ENCODE measurements at regions not wholly inside any gene's neighbourhood (a gene's known extent, or its start where the extent isn't known, plus 50 kb on each side); places are given as distances from the start of the nearest gene placed in this dataset.

- DNase-seq (ENCODE audit: extremely low spot score) = no peak
- TF ChIP-seq ARNT (IDR thresholded peaks at IDR 0.05) (no peak), FOXA1 (IDR thresholded peaks at IDR 0.05) (no peak)
- ChIA-PET CTCF (no interaction called here), POLR2A (no interaction called here)
Measured at GRCh38 chr18:51390702-51391101, 193.2 kb upstream of the MEX3C start.

- ChIA-PET CTCF (interaction anchor here (0.7 kb wide), 1 partner anchor 113 kb away, joined by 3 read pairs; no protein-coding TSS in a partner anchor), POLR2A (no interaction called here)
- TF ChIP-seq FOXM1 (IDR thresholded peaks at IDR 0.05; ENCODE audit: borderline replicate concordance) = no peak
- DNase-seq (ENCODE audit: extremely low spot score) = no peak
Measured at GRCh38 chr18:51391215-51391614, 193.7 kb upstream of the MEX3C start.

DNA sequence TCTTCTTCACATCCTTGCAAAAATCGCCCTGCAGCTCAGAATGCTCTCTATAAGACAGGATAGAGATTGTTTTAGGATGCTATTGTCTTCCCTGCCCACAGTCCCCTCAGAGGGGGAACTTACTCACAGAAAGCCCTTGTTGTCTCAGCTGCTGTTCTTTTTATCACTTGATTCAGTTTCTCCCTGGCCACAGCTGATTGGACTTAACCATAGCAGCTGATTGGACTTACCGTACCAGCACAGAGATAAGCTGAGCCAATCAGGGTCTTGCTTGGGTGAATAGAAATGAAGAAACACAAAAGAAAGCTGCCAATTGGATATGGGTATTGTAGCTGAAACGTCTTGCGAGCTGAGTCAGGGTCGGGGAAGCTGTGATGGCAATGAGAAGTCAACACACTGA is 194.2 kb upstream of the MEX3C start:
- DNase-seq (ENCODE audit: extremely low spot score) = no peak
- TF ChIP-seq FOXM1 (IDR thresholded peaks at IDR 0.05; ENCODE audit: borderline replicate concordance) = no peak
- no peak for TF ChIP-seq ARNT (IDR thresholded peaks at IDR 0.05)
- no peak for TF ChIP-seq CTBP1 (IDR thresholded peaks at IDR 0.05; ENCODE audit: borderline replicate concordance)
- no peak for TF ChIP-seq ELF4 (IDR thresholded peaks at IDR 0.05)
- no peak for TF ChIP-seq FOXA1 (IDR thresholded peaks at IDR 0.05)
- no peak for TF ChIP-seq BHLHE40 (IDR thresholded peaks at IDR 0.05; ENCODE audit: borderline replicate concordance)
- TF ChIP-seq L3MBTL2 (conservative IDR thresholded peaks at IDR 0.05) = no peak
- no peak for TF ChIP-seq LEF1 (IDR thresholded peaks at IDR 0.05; ENCODE audit: borderline replicate concordance)
- no peak for TF ChIP-seq NFRKB (IDR thresholded peaks at IDR 0.05)
- no peak for TF ChIP-seq SP1 (IDR thresholded peaks at IDR 0.05)
- TF ChIP-seq SUZ12 (IDR thresholded peaks at IDR 0.05) = no peak
- TF ChIP-seq HDGF (IDR thresholded peaks at IDR 0.05; ENCODE audit: borderline replicate concordance) = no peak
- TF ChIP-seq, protein P1, sequence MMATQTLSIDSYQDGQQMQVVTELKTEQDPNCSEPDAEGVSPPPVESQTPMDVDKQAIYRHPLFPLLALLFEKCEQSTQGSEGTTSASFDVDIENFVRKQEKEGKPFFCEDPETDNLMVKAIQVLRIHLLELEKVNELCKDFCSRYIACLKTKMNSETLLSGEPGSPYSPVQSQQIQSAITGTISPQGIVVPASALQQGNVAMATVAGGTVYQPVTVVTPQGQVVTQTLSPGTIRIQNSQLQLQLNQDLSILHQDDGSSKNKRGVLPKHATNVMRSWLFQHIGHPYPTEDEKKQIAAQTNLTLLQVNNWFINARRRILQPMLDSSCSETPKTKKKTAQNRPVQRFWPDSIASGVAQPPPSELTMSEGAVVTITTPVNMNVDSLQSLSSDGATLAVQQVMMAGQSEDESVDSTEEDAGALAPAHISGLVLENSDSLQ (IDR thresholded peaks at IDR 0.05) = no peak
- TF ChIP-seq ZNF384 (IDR thresholded peaks at IDR 0.05) = no peak
- ChIA-PET CTCF (interaction anchor here (0.7 kb wide), 1 partner anchor 114 kb away, joined by 3 read pairs; no protein-coding TSS in a partner anchor), POLR2A (no interaction called here)

GRCh38 chr18:51397347-51397962 is 200.0 kb upstream of the MEX3C start:
- no peak for TF ChIP-seq SP1 (IDR thresholded peaks at IDR 0.05)
- TF ChIP-seq TARDBP (IDR thresholded peaks at IDR 0.05) = no peak
- no peak for TF ChIP-seq FOXA1 (IDR thresholded peaks at IDR 0.05)
- no peak for TF ChIP-seq L3MBTL2 (conservative IDR thresholded peaks at IDR 0.05)
- DNase-seq (ENCODE audit: extremely low spot score) = no peak
- POLR2A ChIA-PET = no interaction called here
- CTCF ChIA-PET = no interaction called here

GRCh38 chr18:51398104-51398503 is 200.6 kb upstream of the MEX3C start:
- no peak for TF ChIP-seq ARNT (IDR thresholded peaks at IDR 0.05)
- no peak for TF ChIP-seq ZNF384 (IDR thresholded peaks at IDR 0.05)
- no peak for TF ChIP-seq LEF1 (IDR thresholded peaks at IDR 0.05; ENCODE audit: borderline replicate concordance)
- no peak for TF ChIP-seq ELF4 (IDR thresholded peaks at IDR 0.05)
- no peak for TF ChIP-seq SP1 (IDR thresholded peaks at IDR 0.05)
- no peak for TF ChIP-seq FOXA1 (IDR thresholded peaks at IDR 0.05)
- no peak for TF ChIP-seq L3MBTL2 (conservative IDR thresholded peaks at IDR 0.05)
- CTCF ChIA-PET = no interaction called here
- POLR2A ChIA-PET = no interaction called here
- no peak for DNase-seq (ENCODE audit: extremely low spot score)

GRCh38 chr18:51399491-51400122 is 202.1 kb upstream of the MEX3C start:
- ChIA-PET POLR2A (no interaction called here), CTCF (interaction anchor here (0.9 kb wide), 1 partner anchor 20 kb away, joined by 4 read pairs; no protein-coding TSS in a partner anchor)
- TF ChIP-seq ZNF384 (IDR thresholded peaks at IDR 0.05) (no peak), TARDBP (IDR thresholded peaks at IDR 0.05) (no peak), LEF1 (IDR thresholded peaks at IDR 0.05; ENCODE audit: borderline replicate concordance) (no peak), ELF4 (IDR thresholded peaks at IDR 0.05) (no peak), ARNT (IDR thresholded peaks at IDR 0.05) (no peak), L3MBTL2 (conservative IDR thresholded peaks at IDR 0.05) (no peak), SUZ12 (IDR thresholded peaks at IDR 0.05) (no peak), NFRKB (IDR thresholded peaks at IDR 0.05) (no peak), HDGF (IDR thresholded peaks at IDR 0.05; ENCODE audit: borderline replicate concordance) (no peak), FOXA1 (IDR thresholded peaks at IDR 0.05) (no peak), FOXM1 (IDR thresholded peaks at IDR 0.05; ENCODE audit: borderline replicate concordance) (no peak), SP1 (IDR thresholded peaks at IDR 0.05) (no peak), FOXK2 (IDR thresholded peaks at IDR 0.05) (no peak), CTBP1 (IDR thresholded peaks at IDR 0.05; ENCODE audit: borderline replicate concordance) (no peak), BHLHE40 (IDR thresholded peaks at IDR 0.05; ENCODE audit: borderline replicate concordance) (no peak)
- TF ChIP-seq, protein P1 (IDR thresholded peaks at IDR 0.05) = no peak
- DNase-seq (ENCODE audit: extremely low spot score) = no peak

GRCh38 chr18:51400721-51401120 is 203.2 kb upstream of the MEX3C start:
- ChIA-PET CTCF (no interaction called here), POLR2A (no interaction called here)
- DNase-seq (ENCODE audit: extremely low spot score) = no peak
- no peak for TF ChIP-seq FOXA1 (IDR thresholded peaks at IDR 0.05)
- TF ChIP-seq FOXM1 (IDR thresholded peaks at IDR 0.05; ENCODE audit: borderline replicate concordance) = no peak
- no peak for TF ChIP-seq ZNF384 (IDR thresholded peaks at IDR 0.05)
- TF ChIP-seq TARDBP (IDR thresholded peaks at IDR 0.05) = no peak
- no peak for TF ChIP-seq BHLHE40 (IDR thresholded peaks at IDR 0.05; ENCODE audit: borderline replicate concordance)
- TF ChIP-seq NFRKB (IDR thresholded peaks at IDR 0.05) = no peak
- no peak for TF ChIP-seq SUZ12 (IDR thresholded peaks at IDR 0.05)
- TF ChIP-seq L3MBTL2 (conservative IDR thresholded peaks at IDR 0.05) = no peak
- TF ChIP-seq ELF4 (IDR thresholded peaks at IDR 0.05) = no peak
- TF ChIP-seq CTBP1 (IDR thresholded peaks at IDR 0.05; ENCODE audit: borderline replicate concordance) = no peak
- TF ChIP-seq FOXK2 (IDR thresholded peaks at IDR 0.05) = no peak
- no peak for TF ChIP-seq SP1 (IDR thresholded peaks at IDR 0.05)
- TF ChIP-seq ARNT (IDR thresholded peaks at IDR 0.05) = no peak
- TF ChIP-seq, protein P1 (IDR thresholded peaks at IDR 0.05) = no peak
- TF ChIP-seq HDGF (IDR thresholded peaks at IDR 0.05; ENCODE audit: borderline replicate concordance) = no peak
- TF ChIP-seq LEF1 (IDR thresholded peaks at IDR 0.05; ENCODE audit: borderline replicate concordance) = no peak
